Erythroblast (primary cell): ENCODE measurements at regions not wholly inside any gene's neighbourhood (a gene's known extent, or its start where the extent isn't known, plus 50 kb on each side); places are given as distances from the start of the nearest gene placed in this dataset.

Source experiments
- GATA1 ChIP-seq: IDR thresholded peaks from 2 replicates; pipeline ENCODE4 v1.6.1; 2011; ENCODE audit warnings: low read depth, mild to moderate bottlenecking, control low read depth, low read length, moderate library complexity
- POLR2A ChIP-seq: IDR thresholded peaks from 2 replicates; pipeline ENCODE4 v1.6.1; 2011; ENCODE audit warnings: mild to moderate bottlenecking, low read length

- TF ChIP-seq POLR2A: no peak
- TF ChIP-seq GATA1: no peak
These were observed 389.7 kb downstream of the BRD1 start for GRCh38 chr22:49437956-49438355.
